Caco-2 (cell line): ENCODE measurements at regions not wholly inside any gene's neighbourhood (a gene's known extent, or its start where the extent isn't known, plus 50 kb on each side); places are given as distances from the start of the nearest gene placed in this dataset.

Experiments
- BruUV-seq: library from RNA; stranded (reverse); fragments of 400-500 nt; replicated peaks from 2 replicates; lab custom pipeline; 2021; lab: Mats Ljungman, UMichigan
- CTCF ChIA-PET: fragments of 300-600 bp; sonication (Branson Sonifier 250); formaldehyde crosslinking; loops from one replicate; lab custom pipeline; 2022; ENCODE audit warnings: antibody characterized with exemption; lab: Charles Lee
- POLR2A ChIA-PET: fragments of 300-600 bp; sonication (Branson Sonifier 250); formaldehyde crosslinking; loops from one replicate; lab custom pipeline; 2022; ENCODE audit warnings: antibody characterized with exemption; lab: Charles Lee
- DNase-seq, 2 experiments: peaks; one replicate each; pipeline versions ENCODE4 v3.0.0 to v3.0.0-alpha.2; 2020 to 2022
- H3K27me3 ChIP-seq: replicated peaks from 2 replicates; pipeline ENCODE4 v1.6.0; 2011; ENCODE audit warnings: low read length; ENCODE audit not compliant: control insufficient read depth, insufficient read depth
- H3K36me3 ChIP-seq: 2 replicates; pipeline ENCODE4 v1.5.1; 2011; ENCODE audit warnings: low read length; ENCODE audit not compliant: control insufficient read depth, insufficient read depth
- H3K4me1 ChIP-seq: fragments of 250-450 bp; sonication (Bioruptor Pico); 2 replicates; pipeline ENCODE4 v1.5.1; 2020; ENCODE audit warnings: mild to moderate bottlenecking
- H3K4me3 ChIP-seq: 2 replicates; pipeline ENCODE4 v1.5.1; 2011; ENCODE audit warnings: low read depth, mild to moderate bottlenecking, control low read depth, low read length
- H3K9me3 ChIP-seq: fragments of 250-450 bp; sonication (Bioruptor Pico); 2 replicates; pipeline ENCODE4 v1.5.1; 2020; ENCODE audit warnings: mild to moderate bottlenecking, moderate library complexity
- H3K27ac Mint-ChIP-seq: one replicate; pipeline ENCODE4 v1.8.0; 2022; ENCODE audit warnings: mixed read lengths; ENCODE audit not compliant: unreplicated experiment
- H3K27me3 Mint-ChIP-seq: one replicate; pipeline ENCODE4 v1.8.0; 2022; ENCODE audit warnings: mixed read lengths; ENCODE audit not compliant: insufficient read depth, unreplicated experiment
- H3K36me3 Mint-ChIP-seq: one replicate; pipeline ENCODE4 v1.8.0; 2022; ENCODE audit warnings: mild to moderate bottlenecking, mixed read lengths; ENCODE audit not compliant: insufficient read depth, unreplicated experiment
- H3K4me1 Mint-ChIP-seq: one replicate; pipeline ENCODE4 v1.8.0; 2022; ENCODE audit warnings: low read depth, mixed read lengths; ENCODE audit not compliant: unreplicated experiment
- H3K4me3 Mint-ChIP-seq: one replicate; pipeline ENCODE4 v1.8.0; 2022; ENCODE audit warnings: mild to moderate bottlenecking, moderate library complexity, mixed read lengths; ENCODE audit not compliant: unreplicated experiment
- H3K9me3 Mint-ChIP-seq: one replicate; pipeline ENCODE4 v1.8.0; 2022; ENCODE audit warnings: mixed read lengths; ENCODE audit not compliant: unreplicated experiment
- CTCF ChIP-seq, 2 experiments: fragments of 200-600 bp in 1 of 2; IDR thresholded peaks; 1 replicate in 1 of 2; 2 replicates in 1 of 2; pipeline versions ENCODE4 v1.5.1 to v1.8.0; 2011 to 2022; ENCODE audit warnings: antibody characterized with exemption in 1 of 2, control low read depth in 1 of 2, inconsistent platforms in 1 of 2, low read depth in 1 of 2, low read length in 1 of 2, mild to moderate bottlenecking in 1 of 2, moderate library complexity in 1 of 2; ENCODE audit not compliant: insufficient read depth in 1 of 2, severe bottlenecking in 1 of 2, unreplicated experiment in 1 of 2
- intact Hi-C: fragments of 100-400 bp; cut with micrococcal nuclease; formaldehyde crosslinking; loops from one replicate; pipeline ENCODE4 v1.10.0; 2022; ENCODE audit not compliant: unreplicated experiment

GRCh38 chr10:55668326-55668922 is 692.6 kb downstream of the ZWINT start:
- peak in 1 of 2 experiments; percentile 64 for DNase-seq
- ChIA-PET CTCF (interaction anchor here (0.6 to 1.0 kb wide), 3 partner anchors 72 to 683 kb away, joined by 3 to 6 read pairs (median 3); no protein-coding TSS in a partner anchor), POLR2A (no interaction called here)
- H3K9me3 Mint-ChIP-seq = no peaks in the 10 kb centered on the region
- no peaks in the 10 kb centered on the region for H3K9me3 ChIP-seq
- no peak overlapping the region for H3K4me3 ChIP-seq
- H3K4me3 Mint-ChIP-seq = no peak overlapping the region
- no TSS peak for BruUV-seq
- no peaks in the 10 kb centered on the region for H3K27me3 ChIP-seq
- peak; percentile 57 to 70 for TF ChIP-seq CTCF (IDR thresholded peaks at IDR 0.05; ENCODE audit: insufficient read depth in 1 of 2, low read depth in 1 of 2, low read length in 1 of 2, severe bottlenecking in 1 of 2, unreplicated experiment in 1 of 2)
- no peaks in the 10 kb centered on the region for H3K4me1 Mint-ChIP-seq
- intact Hi-C loops = loop anchor here (1.0 to 5.0 kb wide), 2 partner anchors 73 to 1989 kb away; no protein-coding TSS in a partner anchor
- no peaks in the 10 kb centered on the region for H3K27me3 Mint-ChIP-seq
- no peaks in the 10 kb centered on the region for H3K4me1 ChIP-seq
- H3K36me3 ChIP-seq = no peaks in the 10 kb centered on the region
- H3K27ac Mint-ChIP-seq = no peak overlapping the region
- no peaks in the 10 kb centered on the region for H3K36me3 Mint-ChIP-seq

GRCh38 chr10:55653531-55653930 is 707.5 kb downstream of the ZWINT start:
- H3K36me3 Mint-ChIP-seq = no peaks in the 10 kb centered on the region
- no peak for TF ChIP-seq CTCF (IDR thresholded peaks at IDR 0.05; ENCODE audit: insufficient read depth in 1 of 2, low read depth in 1 of 2, low read length in 1 of 2, severe bottlenecking in 1 of 2, unreplicated experiment in 1 of 2)
- BruUV-seq = no TSS peak
- peaks cover 5% of the 10 kb centered on the region for H3K27me3 Mint-ChIP-seq
- intact Hi-C loops = no loop called here
- H3K36me3 ChIP-seq = no peaks in the 10 kb centered on the region
- H3K27ac Mint-ChIP-seq = no peak overlapping the region
- no peaks in the 10 kb centered on the region for H3K9me3 Mint-ChIP-seq
- H3K4me1 ChIP-seq = no peaks in the 10 kb centered on the region
- DNase-seq = no peak
- ChIA-PET CTCF (no interaction called here), POLR2A (no interaction called here)
- H3K27me3 ChIP-seq = no peaks in the 10 kb centered on the region
- no peaks in the 10 kb centered on the region for H3K4me1 Mint-ChIP-seq
- no peaks in the 10 kb centered on the region for H3K9me3 ChIP-seq
- H3K4me3 Mint-ChIP-seq = no peak overlapping the region
- H3K4me3 ChIP-seq = no peak overlapping the region

GRCh38 chr10:55641601-55642000 is 719.5 kb downstream of the ZWINT start:
- no peaks in the 10 kb centered on the region for H3K4me1 ChIP-seq
- no peaks in the 10 kb centered on the region for H3K4me1 Mint-ChIP-seq
- POLR2A ChIA-PET = no interaction called here
- no peak overlapping the region for H3K4me3 Mint-ChIP-seq
- no peaks in the 10 kb centered on the region for H3K36me3 ChIP-seq
- DNase-seq = no peak
- no peak overlapping the region for H3K27ac Mint-ChIP-seq
- no peaks in the 10 kb centered on the region for H3K9me3 ChIP-seq
- CTCF ChIA-PET = no interaction called here
- intact Hi-C loops = no loop called here
- TF ChIP-seq CTCF (IDR thresholded peaks at IDR 0.05; ENCODE audit: insufficient read depth in 1 of 2, low read depth in 1 of 2, low read length in 1 of 2, severe bottlenecking in 1 of 2, unreplicated experiment in 1 of 2) = no peak
- no peaks in the 10 kb centered on the region for H3K36me3 Mint-ChIP-seq
- no peaks in the 10 kb centered on the region for H3K27me3 Mint-ChIP-seq
- H3K4me3 ChIP-seq = no peak overlapping the region
- no peaks in the 10 kb centered on the region for H3K9me3 Mint-ChIP-seq
- BruUV-seq = no TSS peak
- H3K27me3 ChIP-seq = no peaks in the 10 kb centered on the region
